ENCODE measurements at regions not wholly inside any gene's neighbourhood (a gene's known extent, or its start where the extent isn't known, plus 50 kb on each side); places are given as distances from the start of the nearest gene placed in this dataset.

GRCh38 chr3:82376883-82377282 lies 615.4 kb upstream of the GBE1 start:
- no peak for TF ChIP-seq POLR2A (IDR thresholded peaks at IDR 0.05; ENCODE audit: low read depth, low read length)
- no peak for TF ChIP-seq POLR2AphosphoS5 (IDR thresholded peaks at IDR 0.05; ENCODE audit: low read depth, low read length)

All from GM12891 (cell line).